HCT116 (cell line): ENCODE measurements at regions not wholly inside any gene's neighbourhood (a gene's known extent, or its start where the extent isn't known, plus 50 kb on each side); places are given as distances from the start of the nearest gene placed in this dataset.

Experiments used
- ATAC-seq: fragments of 200-7000 bp; cut with Tn5 transposase; 2 replicates; pipeline ENCODE4 v1.9.1; 2020; ENCODE audit warnings: mild to moderate bottlenecking, moderate library complexity
- BruUV-seq: library from RNA; stranded (reverse); fragments of 400-500 nt; replicated peaks from 2 replicates; lab custom pipeline; 2021; lab: Mats Ljungman, UMichigan
- CTCF ChIA-PET: fragments of 300-600 bp; sonication (Branson Sonifier 250); formaldehyde crosslinking; loops from one replicate; lab custom pipeline; 2021; ENCODE audit warnings: antibody characterized with exemption; lab: Charles Lee
- POLR2A ChIA-PET: fragments of 300-600, 350-600 bp; sonication (Branson Sonifier 250); formaldehyde crosslinking; loops from one replicate; lab custom pipeline; 2021; ENCODE audit warnings: antibody characterized with exemption; lab: Charles Lee
- RAD21 ChIA-PET, 2 experiments: fragments of 300-600 bp; sonication (Branson Sonifier 250); formaldehyde crosslinking; loops; one replicate each; lab custom pipeline; 2023; ENCODE audit warnings: low total read pairs in 2 of 2; ENCODE audit not compliant: uncharacterized antibody in 2 of 2, unreplicated experiment in 2 of 2, low non-redundant PET in 1 of 2; lab: Charles Lee
- DNase-seq: peaks from one replicate; pipeline ENCODE4 v3.0.0-alpha.2; 2010; ENCODE audit warnings: low read depth, low spot score
- H2AFZ ChIP-seq: fragments of 200-600 bp; shearing (Covaris generic), sonication (generic); 2 replicates; pipeline ENCODE4 v1.6.1; 2017; ENCODE audit warnings: low read depth, mixed run types, mixed read lengths, antibody characterized with exemption, low read length; ENCODE audit not compliant: poor library complexity, severe bottlenecking
- H3K27ac ChIP-seq: 2 replicates; pipeline ENCODE4 v1.5.1; 2012; ENCODE audit warnings: low read depth, low read length
- H3K27me3 ChIP-seq: fragments of 200-600 bp; sonication (generic); 2 replicates; pipeline ENCODE4 v1.6.1; 2016; ENCODE audit warnings: mixed run types, low read length, mixed read lengths; ENCODE audit not compliant: insufficient read depth
- H3K36me3 ChIP-seq, 2 experiments: fragments of 200-500 bp in 1 of 2; fragments of 200-600 bp in 1 of 2; sonication (Bioruptor generic) in 1 of 2; sonication (generic) in 1 of 2; 2 replicates each; pipeline versions ENCODE4 v1.5.1 to v1.6.1; 2014 to 2016; ENCODE audit warnings: low read length in 2 of 2, inconsistent platforms in 1 of 2, mixed read lengths in 1 of 2, mixed run types in 1 of 2; ENCODE audit not compliant: insufficient read depth in 2 of 2, control insufficient read depth in 1 of 2
- H3K4me1 ChIP-seq, 2 experiments: fragments of 200-600 bp in 1 of 2; sonication (generic) in 1 of 2; 2 replicates each; pipeline versions ENCODE4 v1.5.1 to v1.6.1; 2012 to 2017; ENCODE audit warnings: low read length in 2 of 2, inconsistent platforms in 1 of 2, mild to moderate bottlenecking in 1 of 2, mixed read lengths in 1 of 2, mixed run types in 1 of 2, moderate library complexity in 1 of 2; ENCODE audit not compliant: insufficient read depth in 2 of 2, control insufficient read depth in 1 of 2
- H3K4me2 ChIP-seq: fragments of 200-600 bp; sonication (generic); 2 replicates; pipeline ENCODE4 v1.6.1; 2017; ENCODE audit warnings: mixed run types, low read length, mixed read lengths
- H3K4me3 ChIP-seq, 2 experiments: fragments of 200-600 bp in 1 of 2; sonication (generic) in 1 of 2; replicated peaks in 1 of 2; 2 replicates each; pipeline ENCODE4 v1.5.1; 2011 to 2016; ENCODE audit warnings: low read length in 2 of 2, control low read depth in 1 of 2, low read depth in 1 of 2, mild to moderate bottlenecking in 1 of 2, mixed read lengths in 1 of 2, mixed run types in 1 of 2
- H3K79me2 ChIP-seq: fragments of 200-600 bp; sonication (generic); 2 replicates; pipeline ENCODE4 v1.6.1; 2017; ENCODE audit warnings: mild to moderate bottlenecking, mixed run types, low read length, moderate library complexity, mixed read lengths; ENCODE audit not compliant: insufficient read depth
- H3K9ac ChIP-seq: fragments of 200-600 bp; sonication (generic); 2 replicates; pipeline ENCODE4 v1.6.1; 2016; ENCODE audit warnings: low read length, mixed read lengths
- H3K9me2 ChIP-seq: fragments of 200-600 bp; sonication (generic), shearing (Covaris generic); 2 replicates; pipeline ENCODE4 v1.6.1; 2017; ENCODE audit warnings: mixed run types, mild to moderate bottlenecking, moderate library complexity; ENCODE audit not compliant: insufficient read depth
- H3K9me3 ChIP-seq, 2 experiments: fragments of 200-500 bp in 1 of 2; fragments of 200-600 bp in 1 of 2; sonication (Bioruptor generic) in 1 of 2; sonication (generic) in 1 of 2; 2 replicates each; pipeline ENCODE4 v1.6.1; 2014 to 2017; ENCODE audit warnings: low read length in 2 of 2, mixed read lengths in 2 of 2, inconsistent platforms in 1 of 2, low read depth in 1 of 2, mild to moderate bottlenecking in 1 of 2, mixed run types in 1 of 2, moderate library complexity in 1 of 2; ENCODE audit not compliant: control insufficient read depth in 1 of 2, insufficient read depth in 1 of 2
- H4K20me1 ChIP-seq: fragments of 200-600 bp; sonication (generic), shearing (Covaris generic); 2 replicates; pipeline ENCODE4 v1.6.1; 2017; ENCODE audit warnings: mixed run types, mild to moderate bottlenecking, moderate library complexity; ENCODE audit not compliant: insufficient read depth
- CBX3 ChIP-seq: IDR thresholded peaks from 2 replicates; pipeline ENCODE4 v1.6.1; 2012; ENCODE audit warnings: low read depth
- FOSL1 ChIP-seq: IDR thresholded peaks from 2 replicates; pipeline ENCODE4 v1.6.1; 2012; ENCODE audit warnings: low read depth
- SP1 ChIP-seq: IDR thresholded peaks from 2 replicates; pipeline ENCODE4 v1.6.1; 2012; ENCODE audit warnings: low read depth
- intact Hi-C: fragments of 100-400 bp; cut with micrococcal nuclease; formaldehyde crosslinking; loops from 2 replicates; pipeline ENCODE4 v1.10.0; 2022
- TF ChIP-seq, protein P1 (sequence below): IDR thresholded peaks from 2 replicates; pipeline ENCODE4 v1.6.1; 2012
- TF ChIP-seq, protein P2 (sequence below): IDR thresholded peaks from 2 replicates; pipeline ENCODE4 v1.6.1; 2011; ENCODE audit warnings: mild to moderate bottlenecking, low read length, moderate library complexity; ENCODE audit not compliant: insufficient replicate concordance; ENCODE audit errors: extremely low read depth

- Histone ChIP-seq H3K4me3 (no peak overlapping the region), H4K20me1 (no peaks in the 10 kb centered on the region), H3K9ac (no peak overlapping the region), H3K27ac (no peak overlapping the region), H3K27me3 (no peaks in the 10 kb centered on the region), H3K36me3 (no peaks in the 10 kb centered on the region), H3K4me1 (peaks cover 0 to 9% of the 10 kb centered on the region in 2 experiments; a peak in 3 of 4 replicates), H3K9me2 (no peaks in the 10 kb centered on the region), H3K79me2 (peaks cover 6% of the 10 kb centered on the region; the same call in 1 of the 2 replicates), H2AFZ (no peak overlapping the region), H3K9me3 (no peaks in the 10 kb centered on the region), H3K4me2 (peak overlapping the region; percentile 1; the same call in 1 of the 2 replicates)
- DNase-seq (no peak), ATAC-seq (no peak)
- CTCF ChIA-PET = no interaction called here
- POLR2A ChIA-PET = no interaction called here
- intact Hi-C loops = no loop called here
- TF ChIP-seq CBX3 (no peak), FOSL1 (no peak)
- TF ChIP-seq, protein P1, sequence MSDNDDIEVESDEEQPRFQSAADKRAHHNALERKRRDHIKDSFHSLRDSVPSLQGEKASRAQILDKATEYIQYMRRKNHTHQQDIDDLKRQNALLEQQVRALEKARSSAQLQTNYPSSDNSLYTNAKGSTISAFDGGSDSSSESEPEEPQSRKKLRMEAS = no peak
- TF ChIP-seq, protein P2, sequence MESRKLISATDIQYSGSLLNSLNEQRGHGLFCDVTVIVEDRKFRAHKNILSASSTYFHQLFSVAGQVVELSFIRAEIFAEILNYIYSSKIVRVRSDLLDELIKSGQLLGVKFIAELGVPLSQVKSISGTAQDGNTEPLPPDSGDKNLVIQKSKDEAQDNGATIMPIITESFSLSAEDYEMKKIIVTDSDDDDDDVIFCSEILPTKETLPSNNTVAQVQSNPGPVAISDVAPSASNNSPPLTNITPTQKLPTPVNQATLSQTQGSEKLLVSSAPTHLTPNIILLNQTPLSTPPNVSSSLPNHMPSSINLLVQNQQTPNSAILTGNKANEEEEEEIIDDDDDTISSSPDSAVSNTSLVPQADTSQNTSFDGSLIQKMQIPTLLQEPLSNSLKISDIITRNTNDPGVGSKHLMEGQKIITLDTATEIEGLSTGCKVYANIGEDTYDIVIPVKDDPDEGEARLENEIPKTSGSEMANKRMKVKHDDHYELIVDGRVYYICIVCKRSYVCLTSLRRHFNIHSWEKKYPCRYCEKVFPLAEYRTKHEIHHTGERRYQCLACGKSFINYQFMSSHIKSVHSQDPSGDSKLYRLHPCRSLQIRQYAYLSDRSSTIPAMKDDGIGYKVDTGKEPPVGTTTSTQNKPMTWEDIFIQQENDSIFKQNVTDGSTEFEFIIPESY = no peak
- BruUV-seq = no TSS peak
- RAD21 ChIA-PET = no interaction called here
Measured at GRCh38 chr14:71388862-71389261, 481.6 kb downstream of the PCNX1 start.

GRCh38 chr14:71394386-71394785, 487.1 kb downstream of the PCNX1 start:
- no peak overlapping the region for H3K4me3 ChIP-seq

More at GRCh38 chr14:71394386-71394785, 487.1 kb downstream of the PCNX1 start:
- no peak overlapping the region for H2AFZ ChIP-seq
- ChIA-PET POLR2A (no interaction called here), RAD21 (no interaction called here), CTCF (no interaction called here)
- H3K27ac ChIP-seq = no peak overlapping the region
- no peak overlapping the region for H3K4me2 ChIP-seq
- no peaks in the 10 kb centered on the region for H4K20me1 ChIP-seq
- no TSS peak for BruUV-seq
- no peaks in the 10 kb centered on the region for H3K36me3 ChIP-seq
- intact Hi-C loops = no loop called here
- H3K4me1 ChIP-seq = no peaks in the 10 kb centered on the region
- H3K9me3 ChIP-seq = no peaks in the 10 kb centered on the region
- DNase-seq (no peak), ATAC-seq (no peak)
- no peak overlapping the region for H3K9ac ChIP-seq
- TF ChIP-seq, protein P2 = no peak
- TF ChIP-seq SP1 = no peak
- H3K9me2 ChIP-seq = no peaks in the 10 kb centered on the region
- H3K27me3 ChIP-seq = no peaks in the 10 kb centered on the region
- peaks cover 8% of the 10 kb centered on the region; the same call in 1 of the 2 replicates for H3K79me2 ChIP-seq
